ENCODE measurements at regions not wholly inside any gene's neighbourhood (a gene's known extent, or its start where the extent isn't known, plus 50 kb on each side); places are given as distances from the start of the nearest gene placed in this dataset.
"Not testable (repeated sequence)": the region's sequence is repeated elsewhere in the genome, so short reads cannot be mapped to it uniquely, and the experiment has no call there.

DNA sequence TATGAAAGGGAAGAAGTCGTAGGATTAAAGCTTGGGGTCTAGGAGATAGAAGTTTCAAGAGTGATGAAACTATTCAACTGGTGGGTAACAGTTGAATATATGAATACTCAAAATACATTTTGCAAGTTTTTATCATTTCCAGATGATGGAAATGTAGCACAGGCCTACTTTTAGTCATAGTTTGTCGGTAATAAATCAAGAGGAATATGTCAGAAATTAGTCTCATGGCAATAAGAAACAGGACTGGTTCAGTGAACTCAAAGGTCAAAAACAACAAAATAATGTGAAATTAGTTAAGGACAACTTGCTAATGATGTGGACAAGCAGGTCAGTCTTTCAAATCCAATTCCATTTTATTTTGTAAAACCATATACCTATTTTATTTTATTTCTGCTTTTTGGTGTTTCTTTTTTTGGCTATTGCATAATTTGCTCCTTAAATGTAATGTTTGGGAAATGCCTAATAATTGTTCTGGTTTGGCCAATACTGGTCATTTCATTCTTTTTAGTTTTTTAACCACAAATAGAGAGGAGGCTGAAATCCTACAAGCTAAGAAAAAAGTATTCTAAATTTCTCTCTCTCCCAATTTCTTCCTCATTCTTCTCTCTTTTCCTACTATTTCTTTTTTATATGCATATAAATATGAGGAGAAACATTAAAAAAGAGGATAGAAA lies 195.2 kb upstream of the ARHGEF26 start:
- Histone ChIP-seq H3K9me3 (no peaks in the 10 kb centered on the region), H3K27ac (peak overlapping the region; percentile 64), H3K36me3 (no peaks in the 10 kb centered on the region), H3K4me1 (no peaks in the 10 kb centered on the region), H3K27me3 (no peaks in the 10 kb centered on the region), H3K4me3 (no peak overlapping the region)
- TF ChIP-seq, protein P1, sequence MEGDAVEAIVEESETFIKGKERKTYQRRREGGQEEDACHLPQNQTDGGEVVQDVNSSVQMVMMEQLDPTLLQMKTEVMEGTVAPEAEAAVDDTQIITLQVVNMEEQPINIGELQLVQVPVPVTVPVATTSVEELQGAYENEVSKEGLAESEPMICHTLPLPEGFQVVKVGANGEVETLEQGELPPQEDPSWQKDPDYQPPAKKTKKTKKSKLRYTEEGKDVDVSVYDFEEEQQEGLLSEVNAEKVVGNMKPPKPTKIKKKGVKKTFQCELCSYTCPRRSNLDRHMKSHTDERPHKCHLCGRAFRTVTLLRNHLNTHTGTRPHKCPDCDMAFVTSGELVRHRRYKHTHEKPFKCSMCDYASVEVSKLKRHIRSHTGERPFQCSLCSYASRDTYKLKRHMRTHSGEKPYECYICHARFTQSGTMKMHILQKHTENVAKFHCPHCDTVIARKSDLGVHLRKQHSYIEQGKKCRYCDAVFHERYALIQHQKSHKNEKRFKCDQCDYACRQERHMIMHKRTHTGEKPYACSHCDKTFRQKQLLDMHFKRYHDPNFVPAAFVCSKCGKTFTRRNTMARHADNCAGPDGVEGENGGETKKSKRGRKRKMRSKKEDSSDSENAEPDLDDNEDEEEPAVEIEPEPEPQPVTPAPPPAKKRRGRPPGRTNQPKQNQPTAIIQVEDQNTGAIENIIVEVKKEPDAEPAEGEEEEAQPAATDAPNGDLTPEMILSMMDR (IDR thresholded peaks at IDR 0.05) = no peak
- no peak for TF ChIP-seq POLR2A (IDR thresholded peaks at IDR 0.05)
- no peak for TF ChIP-seq EP300 (IDR thresholded peaks at IDR 0.05)
- no peak for TF ChIP-seq POLR2AphosphoS5 (IDR thresholded peaks at IDR 0.05)
- 72% methylated on average over 2 of the region's 2 CpGs for WGBS
- DNase-seq (ENCODE audit: low spot score in 2 of 2) = no peak

DNA sequence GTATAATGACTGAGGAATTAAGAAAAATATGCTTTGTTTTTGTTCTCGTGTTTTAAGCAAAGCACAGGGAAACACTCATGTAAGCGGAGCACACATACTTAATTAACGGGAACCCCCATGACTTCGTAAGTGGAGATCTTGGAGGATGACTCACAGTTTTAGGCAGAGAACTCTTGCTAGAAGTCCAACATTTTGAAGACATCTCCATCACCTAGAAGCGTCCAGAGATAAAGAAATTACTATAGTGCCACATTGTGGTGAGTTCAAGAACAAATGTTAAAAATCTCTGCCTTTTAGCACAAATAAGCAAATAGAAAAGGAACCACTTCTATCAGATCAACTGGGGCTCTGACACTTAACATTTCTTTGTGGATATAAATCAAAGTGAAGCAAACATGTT lies 194.1 kb upstream of the ARHGEF26 start:
- Histone ChIP-seq H3K36me3 (no peaks in the 10 kb centered on the region), H3K9me3 (no peaks in the 10 kb centered on the region), H3K4me1 (no peaks in the 10 kb centered on the region), H3K27ac (peak overlapping the region; percentile 64), H3K27me3 (no peaks in the 10 kb centered on the region), H3K4me3 (no peak overlapping the region)
- no peak for TF ChIP-seq EP300 (IDR thresholded peaks at IDR 0.05)
- no peak for TF ChIP-seq POLR2A (IDR thresholded peaks at IDR 0.05)
- TF ChIP-seq POLR2AphosphoS5 (IDR thresholded peaks at IDR 0.05) = no peak
- TF ChIP-seq, protein P1 (IDR thresholded peaks at IDR 0.05) = peak in 1 of 2 donors; percentile 8
- DNase-seq (ENCODE audit: low spot score in 2 of 2) = no peak
- 34% methylated on average over 5 of the region's 5 CpGs for WGBS

DNA sequence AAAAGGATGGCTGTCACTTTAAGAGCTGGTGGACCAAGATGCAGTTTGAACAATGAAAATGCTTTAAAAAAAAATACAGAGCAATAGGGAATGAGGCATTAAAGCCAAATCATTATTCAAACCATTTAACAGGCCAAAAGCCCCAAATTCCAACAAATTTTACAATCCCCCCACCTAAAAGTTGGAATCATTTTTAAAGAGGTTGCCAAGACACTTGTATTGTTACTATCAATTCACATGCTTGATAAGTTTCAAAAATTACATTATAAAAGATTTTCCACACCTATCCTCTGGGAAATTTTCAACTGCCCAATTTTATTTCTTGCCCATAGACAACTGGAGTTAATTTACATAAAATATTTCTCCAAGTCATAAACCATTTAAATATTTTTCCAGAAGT lies 192.3 kb upstream of the ARHGEF26 start:
- no peak overlapping the region for H3K27ac ChIP-seq
- no peaks in the 10 kb centered on the region for H3K36me3 ChIP-seq
- TF ChIP-seq, protein P1 (IDR thresholded peaks at IDR 0.05) = no peak
- no peak for TF ChIP-seq EP300 (IDR thresholded peaks at IDR 0.05)
- no peak for TF ChIP-seq POLR2A (IDR thresholded peaks at IDR 0.05)
- no peak for TF ChIP-seq POLR2AphosphoS5 (IDR thresholded peaks at IDR 0.05)

DNA sequence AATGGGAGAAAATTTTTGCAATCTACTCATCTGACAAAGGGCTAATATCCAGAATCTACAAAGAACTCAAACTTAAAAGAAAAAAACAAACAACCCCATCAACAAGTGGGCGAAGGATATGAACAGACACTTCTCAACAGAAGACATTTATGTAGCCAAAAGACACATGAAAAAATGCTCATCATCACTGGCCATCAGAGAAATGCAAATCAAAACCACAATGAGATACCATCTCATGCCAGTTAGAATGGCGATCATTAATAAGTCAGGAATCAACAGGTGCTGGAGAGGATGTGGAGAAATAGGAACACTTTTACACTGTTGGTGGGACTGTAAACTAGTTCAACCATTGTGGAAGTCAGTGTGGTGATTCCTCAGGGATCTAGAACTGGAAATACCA lies 187.7 kb upstream of the ARHGEF26 start:
- not testable (repeated sequence) for H3K9me3 ChIP-seq; H3K4me3 ChIP-seq; H3K27me3 ChIP-seq; H3K36me3 ChIP-seq; H3K4me1 ChIP-seq; DNase-seq (ENCODE audit: low spot score in 2 of 2); H3K27ac ChIP-seq
- WGBS = 94% methylated on average over 2 of the region's 2 CpGs

More for the DNA sequence above, 192.3 kb upstream of the ARHGEF26 start:
- Histone ChIP-seq H3K4me3 (no peak overlapping the region), H3K4me1 (no peaks in the 10 kb centered on the region), H3K9me3 (no peaks in the 10 kb centered on the region), H3K27me3 (no peaks in the 10 kb centered on the region)
- DNase-seq (ENCODE audit: low spot score in 2 of 2) = no peak

DNA sequence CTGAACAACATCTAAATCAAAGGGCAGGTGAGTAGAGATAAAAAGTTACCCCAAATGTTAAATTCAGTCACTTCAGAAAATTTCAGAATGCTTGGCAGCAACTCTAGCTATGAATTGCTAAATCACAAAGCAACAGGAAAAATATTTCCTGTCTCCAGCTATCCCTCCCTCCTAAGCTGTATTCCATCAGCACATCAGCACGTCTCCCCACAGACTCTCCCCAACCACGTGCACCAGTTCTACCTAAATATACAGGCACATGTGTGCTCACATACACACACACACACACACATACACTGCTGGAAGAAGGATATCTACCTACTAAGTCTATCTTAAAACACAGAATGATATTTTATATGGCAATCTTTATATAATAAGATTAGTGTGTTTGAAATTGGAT lies 177.1 kb upstream of the ARHGEF26 start:
- H3K27me3 ChIP-seq = no peaks in the 10 kb centered on the region
- H3K4me1 ChIP-seq = no peaks in the 10 kb centered on the region
- H3K4me3 ChIP-seq = no peak overlapping the region
- WGBS = 42% methylated on average over 2 of the region's 2 CpGs
- DNase-seq (ENCODE audit: low spot score in 2 of 2) = no peak
- no peaks in the 10 kb centered on the region for H3K9me3 ChIP-seq
- no peak overlapping the region for H3K27ac ChIP-seq
- no peaks in the 10 kb centered on the region for H3K36me3 ChIP-seq
- TF ChIP-seq POLR2AphosphoS5 (IDR thresholded peaks at IDR 0.05) = no peak
- TF ChIP-seq, protein P1 (IDR thresholded peaks at IDR 0.05) = no peak

DNA sequence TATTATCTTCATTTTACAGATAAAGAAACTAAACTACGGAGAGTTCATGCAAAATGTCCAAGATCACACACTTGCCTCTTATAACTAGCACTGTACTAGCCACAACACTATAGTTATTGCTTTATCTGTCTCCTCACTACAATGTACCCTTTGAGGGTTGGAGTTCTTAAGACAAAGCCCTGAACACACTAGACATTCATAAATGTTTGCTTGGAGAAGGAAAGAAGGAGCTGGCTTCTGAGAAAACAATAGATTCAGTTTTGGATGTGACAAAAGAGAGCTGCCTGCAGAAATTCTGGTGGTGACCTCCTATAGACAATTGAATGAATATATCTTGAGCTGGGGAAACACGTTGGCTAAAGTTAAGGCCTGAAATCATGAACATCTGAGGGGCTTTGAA lies 169.9 kb upstream of the ARHGEF26 start:
- Histone ChIP-seq H3K36me3 (no peaks in the 10 kb centered on the region), H3K27me3 (no peaks in the 10 kb centered on the region), H3K4me1 (no peaks in the 10 kb centered on the region), H3K27ac (no peak overlapping the region), H3K4me3 (no peak overlapping the region), H3K9me3 (no peaks in the 10 kb centered on the region)
- DNase-seq (ENCODE audit: low spot score in 2 of 2) = no peak
- WGBS = 77% methylated on average over 2 of the region's 2 CpGs
- TF ChIP-seq EP300 (IDR thresholded peaks at IDR 0.05) (no peak), POLR2A (IDR thresholded peaks at IDR 0.05) (no peak), POLR2AphosphoS5 (IDR thresholded peaks at IDR 0.05) (no peak)
- TF ChIP-seq, protein P1 (IDR thresholded peaks at IDR 0.05) = no peak

All from suprapubic skin (tissue), 4 donors.